Cardiac muscle cell (in vitro differentiated cells and primary cell): ENCODE measurements at regions not wholly inside any gene's neighbourhood (a gene's known extent, or its start where the extent isn't known, plus 50 kb on each side); places are given as distances from the start of the nearest gene placed in this dataset.
A peak's percentile ranks its signal among the peaks of the same experiment; 100 is the strongest.

Experiments
- DNase-seq, 2 donors: peaks; one replicate each; pipeline versions ENCODE4 v3.0.0 to v3.0.0-alpha.2; 2010 to 2017; ENCODE audit warnings: low read depth in 1 of 2, low spot score in 1 of 2
- H3K27ac ChIP-seq: fragments of 200-600 bp; sonication (generic); 2 replicates; pipeline ENCODE4 v1.5.1; 2016
- H3K27me3 ChIP-seq: fragments of 200-600 bp; sonication (generic); 2 replicates; pipeline ENCODE4 v1.6.0; 2016; ENCODE audit warnings: control low read depth
- H3K36me3 ChIP-seq: fragments of 200-600 bp; sonication (generic); 2 replicates; pipeline ENCODE4 v1.5.1; 2016; ENCODE audit warnings: control low read depth
- H3K4me1 ChIP-seq: fragments of 200-600 bp; sonication (generic); 2 replicates; pipeline ENCODE4 v1.8.1; 2017; ENCODE audit warnings: low read depth, mild to moderate bottlenecking, mixed run types
- H3K4me3 ChIP-seq: fragments of 200-600 bp; sonication (generic); 2 replicates; pipeline ENCODE4 v1.5.1; 2016; ENCODE audit warnings: mild to moderate bottlenecking
- H3K9me3 ChIP-seq: fragments of 200-600 bp; sonication (generic); 2 replicates; pipeline ENCODE4 v1.5.1; 2017; ENCODE audit warnings: low read depth, mild to moderate bottlenecking, control low read depth
- CTCF ChIP-seq: IDR thresholded peaks from 2 replicates; pipeline ENCODE4 v1.5.1; 2012; ENCODE audit warnings: low read depth, mild to moderate bottlenecking, low read length

GRCh38 chr14:97581016-97581415, 783.8 kb downstream of the VRK1 start:
- Histone ChIP-seq H3K36me3 (no peaks in the 10 kb centered on the region), H3K4me1 (no peaks in the 10 kb centered on the region), H3K9me3 (no peaks in the 10 kb centered on the region), H3K4me3 (no peak overlapping the region), H3K27me3 (no peaks in the 10 kb centered on the region), H3K27ac (no peak overlapping the region)
- no peak for TF ChIP-seq CTCF
- DNase-seq, result peak in 1 of 2 donors; percentile 77

GRCh38 chr14:97582022-97582421, 784.8 kb downstream of the VRK1 start:
- Histone ChIP-seq H3K4me1 (no peaks in the 10 kb centered on the region), H3K9me3 (no peaks in the 10 kb centered on the region), H3K36me3 (no peaks in the 10 kb centered on the region), H3K4me3 (no peak overlapping the region), H3K27me3 (no peaks in the 10 kb centered on the region), H3K27ac (no peak overlapping the region)
- no peak for DNase-seq
- no peak for TF ChIP-seq CTCF

GRCh38 chr14:97584528-97584927, 787.3 kb downstream of the VRK1 start:
- no peak for TF ChIP-seq CTCF
- DNase-seq, result no peak
- Histone ChIP-seq H3K36me3 (no peaks in the 10 kb centered on the region), H3K4me1 (no peaks in the 10 kb centered on the region), H3K4me3 (no peak overlapping the region), H3K27ac (no peak overlapping the region), H3K27me3 (no peaks in the 10 kb centered on the region), H3K9me3 (no peaks in the 10 kb centered on the region)

- H3K9me3 ChIP-seq, result no peaks in the 10 kb centered on the region
- TF ChIP-seq CTCF, result no peak
- DNase-seq, result no peak
- no peaks in the 10 kb centered on the region for H3K27me3 ChIP-seq
- H3K4me3 ChIP-seq, result no peak overlapping the region
- H3K4me1 ChIP-seq, result no peaks in the 10 kb centered on the region
- H3K27ac ChIP-seq, result no peak overlapping the region
- H3K36me3 ChIP-seq, result no peaks in the 10 kb centered on the region
Measured at GRCh38 chr14:97592341-97592980, 795.3 kb downstream of the VRK1 start.

- Histone ChIP-seq H3K4me1 (no peaks in the 10 kb centered on the region), H3K27me3 (no peaks in the 10 kb centered on the region), H3K9me3 (no peaks in the 10 kb centered on the region), H3K36me3 (no peaks in the 10 kb centered on the region), H3K4me3 (no peak overlapping the region), H3K27ac (no peak overlapping the region)
- no peak for TF ChIP-seq CTCF
- DNase-seq, result no peak
Measured at GRCh38 chr14:97594306-97594705, 797.1 kb downstream of the VRK1 start.
